ENCODE measurements at regions not wholly inside any gene's neighbourhood (a gene's known extent, or its start where the extent isn't known, plus 50 kb on each side); places are given as distances from the start of the nearest gene placed in this dataset.

DNA sequence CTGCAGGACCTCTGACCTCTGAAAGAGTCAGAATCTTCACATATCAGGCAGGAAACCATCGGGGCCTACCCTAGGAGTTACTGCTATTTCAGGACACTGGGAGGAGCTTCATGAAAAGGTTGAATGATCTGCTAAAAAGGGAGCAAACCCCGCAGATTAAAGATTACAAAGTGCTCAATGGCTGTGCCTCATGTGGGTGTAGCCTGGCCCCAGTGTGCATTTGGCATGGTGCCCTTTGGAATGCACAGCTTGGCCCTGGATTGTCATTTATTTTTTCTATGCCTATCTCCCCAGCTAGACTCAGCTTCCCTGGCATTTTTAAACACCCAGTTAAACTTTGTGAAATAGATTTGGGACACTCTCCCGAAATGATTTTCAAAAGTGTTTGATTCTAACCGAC lies 368.5 kb upstream of the SPTLC3 start:
- 2% methylated on average over 4 of the region's 4 CpGs for WGBS (ENCODE audit: insufficient coverage, low coverage, missing lambda C conversion rate)
- POLR2A ChIA-PET = no interaction called here
- in situ Hi-C loops (cut with MboI) = no loop called here
- TF ChIP-seq ZNF695 (CRISPR knock-in tag; IDR thresholded peaks at IDR 0.05) = no peak
- TF ChIP-seq ZNF644 (tag; IDR thresholded peaks at IDR 0.05; ENCODE audit: low read depth) = no peak
- TF ChIP-seq, protein P1, sequence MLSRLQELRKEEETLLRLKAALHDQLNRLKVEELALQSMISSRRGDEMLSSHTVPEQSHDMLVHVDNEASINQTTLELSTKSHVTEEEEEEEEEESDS (CRISPR knock-in tag; IDR thresholded peaks at IDR 0.05) = no peak
- TF ChIP-seq GTF2A2 (tag; IDR thresholded peaks at IDR 0.05) = no peak
- no peak for TF ChIP-seq CBX3 (IDR thresholded peaks at IDR 0.05; ENCODE audit: borderline replicate concordance in 1 of 2, low read length in 2 of 2)
- TF ChIP-seq ZNF232 (CRISPR knock-in tag; IDR thresholded peaks at IDR 0.05) = no peak
- no peak for TF ChIP-seq UBTF (IDR thresholded peaks at IDR 0.05; ENCODE audit: borderline replicate concordance in 1 of 2, low read depth in 2 of 2, low read length in 2 of 2)
- no peak for TF ChIP-seq SAFB2 (IDR thresholded peaks at IDR 0.05; ENCODE audit: borderline replicate concordance, low read depth, low read length, severe bottlenecking)
- no peak for TF ChIP-seq MTA1 (IDR thresholded peaks at IDR 0.05; ENCODE audit: borderline replicate concordance)
- TF ChIP-seq HNRNPH1 (optimal IDR thresholded peaks at IDR 0.05; ENCODE audit: low read depth, low read length) = no peak
- no peak for TF ChIP-seq CLOCK (CRISPR knock-in tag; IDR thresholded peaks at IDR 0.05; ENCODE audit: borderline replicate concordance)
- TF ChIP-seq, protein P2, sequence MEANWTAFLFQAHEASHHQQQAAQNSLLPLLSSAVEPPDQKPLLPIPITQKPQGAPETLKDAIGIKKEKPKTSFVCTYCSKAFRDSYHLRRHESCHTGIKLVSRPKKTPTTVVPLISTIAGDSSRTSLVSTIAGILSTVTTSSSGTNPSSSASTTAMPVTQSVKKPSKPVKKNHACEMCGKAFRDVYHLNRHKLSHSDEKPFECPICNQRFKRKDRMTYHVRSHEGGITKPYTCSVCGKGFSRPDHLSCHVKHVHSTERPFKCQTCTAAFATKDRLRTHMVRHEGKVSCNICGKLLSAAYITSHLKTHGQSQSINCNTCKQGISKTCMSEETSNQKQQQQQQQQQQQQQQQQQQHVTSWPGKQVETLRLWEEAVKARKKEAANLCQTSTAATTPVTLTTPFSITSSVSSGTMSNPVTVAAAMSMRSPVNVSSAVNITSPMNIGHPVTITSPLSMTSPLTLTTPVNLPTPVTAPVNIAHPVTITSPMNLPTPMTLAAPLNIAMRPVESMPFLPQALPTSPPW (CRISPR knock-in tag; IDR thresholded peaks at IDR 0.05) = no peak
- no peak for TF ChIP-seq NR3C1 (CRISPR knock-in tag; IDR thresholded peaks at IDR 0.05)
- TF ChIP-seq ZNF133 (CRISPR knock-in tag; IDR thresholded peaks at IDR 0.05) = no peak
- no peak for TF ChIP-seq PHF21A (IDR thresholded peaks at IDR 0.05; ENCODE audit: borderline replicate concordance, low read depth)
- no peak for TF ChIP-seq ARHGAP35 (IDR thresholded peaks at IDR 0.05; ENCODE audit: partially characterized antibody)

More for the DNA sequence above, 368.5 kb upstream of the SPTLC3 start:
- no peak overlapping the region for H3K4me2 ChIP-seq (ENCODE audit: insufficient read depth, low read length)
- no peaks in the 10 kb centered on the region for H3K9me1 ChIP-seq (ENCODE audit: control insufficient read depth, insufficient read depth, low read length)
- DNase-seq (ENCODE audit: extremely low read depth in 1 of 4, low spot score in 3 of 4) (no peak), ATAC-seq (no peak), FAIRE-seq (no peak)
- H3K4me1 ChIP-seq (replicated peaks in 1 of 2; ENCODE audit: control insufficient read depth in 2 of 2, insufficient read depth in 2 of 2, low read length in 2 of 2) = no peaks in the 10 kb centered on the region
- no peaks in the 10 kb centered on the region for H4K20me1 ChIP-seq (replicated peaks; ENCODE audit: control insufficient read depth, insufficient read depth, low read length)
- no peak overlapping the region for H3K27ac ChIP-seq (ENCODE audit: extremely low read depth, low read depth, low read length)
- no peak overlapping the region for H3K4me3 ChIP-seq
- no peak overlapping the region for H3K9ac ChIP-seq (ENCODE audit: insufficient read depth in 1 of 2, low read depth in 2 of 2, low read length in 2 of 2)
- H3K27me3 ChIP-seq (ENCODE audit: control insufficient read depth in 2 of 2, insufficient read depth in 2 of 2, low read length in 2 of 2) = no peaks in the 10 kb centered on the region
- H3K36me3 ChIP-seq (ENCODE audit: control insufficient read depth, insufficient read depth, low read length) = no peaks in the 10 kb centered on the region
- no peak overlapping the region for H2AFZ ChIP-seq (ENCODE audit: low read depth, low read length)
- intact Hi-C loops (cut with micrococcal nuclease) = no loop called here
- no peaks in the 10 kb centered on the region for H3K9me3 ChIP-seq (replicated peaks; ENCODE audit: control insufficient read depth, insufficient read depth, low read depth, low read length)
- CTCF ChIA-PET (ENCODE audit: low intra/inter-chr PET ratio) = no interaction called here
- no TSS peak for BruUV-seq (replicated peaks)
- H3K79me2 ChIP-seq (ENCODE audit: control insufficient read depth, insufficient read depth, low read length) = no peaks in the 10 kb centered on the region
